ENCODE measurements at regions not wholly inside any gene's neighbourhood (a gene's known extent, or its start where the extent isn't known, plus 50 kb on each side); places are given as distances from the start of the nearest gene placed in this dataset.

DNA sequence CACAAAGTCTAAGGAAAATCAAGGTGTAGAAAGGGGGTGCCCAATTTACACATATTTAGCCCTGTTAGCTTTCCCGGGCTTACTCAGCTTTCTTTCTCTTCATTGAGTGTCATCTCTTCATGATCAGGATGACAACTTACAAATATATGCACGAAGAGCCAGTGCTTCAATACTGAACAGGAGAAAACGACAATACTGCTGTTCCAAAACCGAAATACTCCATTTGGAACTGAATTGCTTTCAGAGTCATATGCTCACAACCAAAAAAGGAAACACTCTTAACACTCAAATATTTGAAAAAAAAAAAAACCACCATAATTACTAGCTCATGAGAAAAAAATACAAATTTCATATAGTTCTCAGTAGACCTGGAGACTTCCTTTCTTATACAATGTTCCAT is 272.1 kb upstream of the DUSP10 start:
- no TSS peak for BruUV-seq (replicated peaks)
- no peaks in the 10 kb centered on the region for H3K79me2 ChIP-seq (ENCODE audit: insufficient read depth, low read length)
- H3K4me1 ChIP-seq (ENCODE audit: control insufficient read depth in 1 of 2, insufficient read depth in 2 of 2, low read length in 2 of 2), result no peaks in the 10 kb centered on the region
- H3K9me3 ChIP-seq (ENCODE audit: control insufficient read depth in 1 of 2, insufficient read depth in 1 of 2, low read depth in 1 of 2, low read length in 2 of 2), result no peaks in the 10 kb centered on the region
- H3K9ac ChIP-seq (ENCODE audit: low read length), result no peak overlapping the region
- H3K27ac ChIP-seq (ENCODE audit: low read depth, low read length), result no peak overlapping the region
- no peaks in the 10 kb centered on the region for H3K36me3 ChIP-seq (ENCODE audit: control insufficient read depth in 1 of 2, insufficient read depth in 2 of 2, low read length in 2 of 2)
- H3K9me2 ChIP-seq (ENCODE audit: insufficient read depth), result no peaks in the 10 kb centered on the region
- TF ChIP-seq SRF (IDR thresholded peaks at IDR 0.05; ENCODE audit: low read depth) (no peak), SIN3A (IDR thresholded peaks at IDR 0.05; ENCODE audit: low read depth) (no peak), JUND (IDR thresholded peaks at IDR 0.05) (no peak), EGR1 (IDR thresholded peaks at IDR 0.05; ENCODE audit: low read depth) (no peak), CBX3 (IDR thresholded peaks at IDR 0.05; ENCODE audit: low read depth) (no peak), SP1 (IDR thresholded peaks at IDR 0.05; ENCODE audit: low read depth) (no peak), FOSL1 (IDR thresholded peaks at IDR 0.05; ENCODE audit: low read depth) (no peak), POLR2AphosphoS5 (IDR thresholded peaks at IDR 0.05; ENCODE audit: low read depth, low read length) (no peak), EZH2phosphoT487 (IDR thresholded peaks at IDR 0.05; ENCODE audit: borderline replicate concordance) (no peak), POLR2A (IDR thresholded peaks at IDR 0.05; ENCODE audit: borderline replicate concordance, extremely low read depth, insufficient read depth, insufficient read length) (no peak), ZNF274 (IDR thresholded peaks at IDR 0.05; ENCODE audit: low read depth, low read length) (no peak), RAD21 (IDR thresholded peaks at IDR 0.05; ENCODE audit: low read depth) (no peak)
- TF ChIP-seq, protein P1, sequence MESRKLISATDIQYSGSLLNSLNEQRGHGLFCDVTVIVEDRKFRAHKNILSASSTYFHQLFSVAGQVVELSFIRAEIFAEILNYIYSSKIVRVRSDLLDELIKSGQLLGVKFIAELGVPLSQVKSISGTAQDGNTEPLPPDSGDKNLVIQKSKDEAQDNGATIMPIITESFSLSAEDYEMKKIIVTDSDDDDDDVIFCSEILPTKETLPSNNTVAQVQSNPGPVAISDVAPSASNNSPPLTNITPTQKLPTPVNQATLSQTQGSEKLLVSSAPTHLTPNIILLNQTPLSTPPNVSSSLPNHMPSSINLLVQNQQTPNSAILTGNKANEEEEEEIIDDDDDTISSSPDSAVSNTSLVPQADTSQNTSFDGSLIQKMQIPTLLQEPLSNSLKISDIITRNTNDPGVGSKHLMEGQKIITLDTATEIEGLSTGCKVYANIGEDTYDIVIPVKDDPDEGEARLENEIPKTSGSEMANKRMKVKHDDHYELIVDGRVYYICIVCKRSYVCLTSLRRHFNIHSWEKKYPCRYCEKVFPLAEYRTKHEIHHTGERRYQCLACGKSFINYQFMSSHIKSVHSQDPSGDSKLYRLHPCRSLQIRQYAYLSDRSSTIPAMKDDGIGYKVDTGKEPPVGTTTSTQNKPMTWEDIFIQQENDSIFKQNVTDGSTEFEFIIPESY (IDR thresholded peaks at IDR 0.05; ENCODE audit: extremely low read depth, insufficient replicate concordance, low read length), result no peak
- ChIA-PET CTCF (no interaction called here), RAD21 (ENCODE audit: low non-redundant PET in 1 of 2, low total read pairs in 2 of 2, uncharacterized antibody in 2 of 2, unreplicated experiment in 2 of 2) (no interaction called here), POLR2A (no interaction called here)
- intact Hi-C loops (cut with micrococcal nuclease), result no loop called here
- no peak overlapping the region for H2AFZ ChIP-seq (ENCODE audit: low read depth, low read length, poor library complexity, severe bottlenecking)
- no peaks in the 10 kb centered on the region for H3K27me3 ChIP-seq (ENCODE audit: insufficient read depth, low read length)
- DNase-seq (ENCODE audit: low read depth, low spot score) (no peak), ATAC-seq (no peak)
- H3K4me2 ChIP-seq (ENCODE audit: low read length), result no peak overlapping the region
- no peaks in the 10 kb centered on the region for H4K20me1 ChIP-seq (ENCODE audit: insufficient read depth)
- H3K4me3 ChIP-seq (replicated peaks in 1 of 2; ENCODE audit: low read depth in 1 of 2, low read length in 2 of 2), result no peak overlapping the region

Data from HCT116 (cell line).